ENCODE measurements at regions not wholly inside any gene's neighbourhood (a gene's known extent, or its start where the extent isn't known, plus 50 kb on each side); places are given as distances from the start of the nearest gene placed in this dataset.

DNA sequence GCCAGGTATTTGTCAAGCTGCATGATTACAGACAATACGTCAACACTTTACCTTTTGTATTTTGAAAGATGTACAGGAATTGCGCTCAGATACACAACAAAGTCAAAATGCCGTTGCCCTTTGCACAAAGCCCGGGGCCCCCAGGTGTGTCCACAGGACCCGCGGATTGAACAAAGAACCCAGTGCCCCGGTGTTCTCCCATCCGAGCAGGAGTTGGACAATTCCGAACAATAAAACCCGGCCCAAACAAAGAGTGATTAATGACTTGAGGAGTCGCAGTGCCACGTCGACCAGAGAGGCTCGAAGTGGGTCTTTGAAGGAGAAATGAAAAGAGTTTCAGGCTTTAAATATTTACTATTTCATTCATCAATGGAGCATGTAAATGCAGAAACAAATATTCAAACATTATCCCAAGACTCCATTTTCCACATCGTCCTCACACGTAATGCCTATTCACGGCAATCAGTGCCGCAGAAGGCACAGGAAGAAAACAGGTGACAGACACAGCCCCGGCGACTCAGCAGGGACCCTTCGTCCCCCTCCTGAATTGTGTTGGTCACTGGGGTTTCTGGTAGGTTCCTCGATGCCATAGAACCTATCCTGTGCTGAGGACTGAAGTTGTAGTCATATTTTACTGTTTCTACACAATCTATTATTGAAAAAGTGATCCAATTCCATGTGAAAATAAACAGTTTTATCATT is 70.9 kb upstream of the MGMT start:
- no peak for DNase-seq
- TF ChIP-seq, protein P1, sequence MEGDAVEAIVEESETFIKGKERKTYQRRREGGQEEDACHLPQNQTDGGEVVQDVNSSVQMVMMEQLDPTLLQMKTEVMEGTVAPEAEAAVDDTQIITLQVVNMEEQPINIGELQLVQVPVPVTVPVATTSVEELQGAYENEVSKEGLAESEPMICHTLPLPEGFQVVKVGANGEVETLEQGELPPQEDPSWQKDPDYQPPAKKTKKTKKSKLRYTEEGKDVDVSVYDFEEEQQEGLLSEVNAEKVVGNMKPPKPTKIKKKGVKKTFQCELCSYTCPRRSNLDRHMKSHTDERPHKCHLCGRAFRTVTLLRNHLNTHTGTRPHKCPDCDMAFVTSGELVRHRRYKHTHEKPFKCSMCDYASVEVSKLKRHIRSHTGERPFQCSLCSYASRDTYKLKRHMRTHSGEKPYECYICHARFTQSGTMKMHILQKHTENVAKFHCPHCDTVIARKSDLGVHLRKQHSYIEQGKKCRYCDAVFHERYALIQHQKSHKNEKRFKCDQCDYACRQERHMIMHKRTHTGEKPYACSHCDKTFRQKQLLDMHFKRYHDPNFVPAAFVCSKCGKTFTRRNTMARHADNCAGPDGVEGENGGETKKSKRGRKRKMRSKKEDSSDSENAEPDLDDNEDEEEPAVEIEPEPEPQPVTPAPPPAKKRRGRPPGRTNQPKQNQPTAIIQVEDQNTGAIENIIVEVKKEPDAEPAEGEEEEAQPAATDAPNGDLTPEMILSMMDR (IDR thresholded peaks at IDR 0.05; ENCODE audit: partially characterized antibody, unreplicated experiment): no peak
- Mint-ChIP-seq H3K4me3 (ENCODE audit: unreplicated experiment) (no peak overlapping the region), H3K27ac (ENCODE audit: unreplicated experiment) (no peak overlapping the region), H3K36me3 (ENCODE audit: unreplicated experiment) (no peaks in the 10 kb centered on the region), H3K27me3 (ENCODE audit: unreplicated experiment) (no peaks in the 10 kb centered on the region), H3K9me3 (ENCODE audit: unreplicated experiment) (no peaks in the 10 kb centered on the region), H3K4me1 (ENCODE audit: low read depth, unreplicated experiment) (no peaks in the 10 kb centered on the region)

DNA sequence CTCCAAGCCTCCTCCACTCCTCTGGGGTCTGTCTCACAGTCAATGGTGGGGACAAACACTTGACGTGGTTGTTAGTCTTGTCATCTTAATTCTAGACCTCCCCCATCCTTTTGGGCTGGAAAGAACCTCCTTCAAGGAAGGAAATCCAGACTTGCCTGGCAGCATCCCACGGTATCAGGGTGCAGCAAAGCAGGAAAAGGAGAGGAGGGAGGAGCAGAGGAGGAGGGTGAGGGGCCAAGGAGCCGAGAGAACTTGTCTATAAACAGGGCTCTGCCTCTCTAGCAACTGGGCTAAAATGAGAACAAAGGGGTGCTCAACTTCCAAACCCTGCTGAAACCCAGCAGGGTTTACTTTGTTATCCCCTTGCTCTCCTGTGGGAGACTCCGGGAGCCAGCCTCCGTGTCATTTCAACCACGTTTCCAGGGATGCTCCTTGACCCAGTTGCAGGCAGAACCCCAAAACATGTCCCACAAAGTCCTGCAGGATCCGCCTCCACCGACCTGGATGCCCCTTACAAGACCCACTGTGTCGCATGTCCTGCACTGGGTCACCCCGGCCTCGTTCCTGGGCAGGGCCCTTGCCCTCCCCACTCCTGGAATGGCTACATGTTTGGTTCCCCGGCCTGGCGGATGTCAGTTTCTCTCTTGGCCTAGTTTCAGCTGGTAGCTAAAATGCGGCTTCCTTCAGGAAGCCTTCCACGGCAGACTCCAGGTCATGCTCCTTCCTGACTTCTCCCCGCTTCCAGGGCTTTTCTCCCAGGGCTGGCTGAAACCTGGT is 69.7 kb upstream of the MGMT start:
- peaks cover 2% of the 10 kb centered on the region for H3K27me3 Mint-ChIP-seq (ENCODE audit: unreplicated experiment)
- no peaks in the 10 kb centered on the region for H3K36me3 Mint-ChIP-seq (ENCODE audit: unreplicated experiment)
- no peak for DNase-seq
- no peak overlapping the region for H3K4me3 Mint-ChIP-seq (ENCODE audit: unreplicated experiment)
- H3K4me1 Mint-ChIP-seq (ENCODE audit: low read depth, unreplicated experiment): no peaks in the 10 kb centered on the region
- no peaks in the 10 kb centered on the region for H3K9me3 Mint-ChIP-seq (ENCODE audit: unreplicated experiment)
- TF ChIP-seq, protein P1 (IDR thresholded peaks at IDR 0.05; ENCODE audit: partially characterized antibody, unreplicated experiment): no peak
- H3K27ac Mint-ChIP-seq (ENCODE audit: unreplicated experiment): no peak overlapping the region

DNA sequence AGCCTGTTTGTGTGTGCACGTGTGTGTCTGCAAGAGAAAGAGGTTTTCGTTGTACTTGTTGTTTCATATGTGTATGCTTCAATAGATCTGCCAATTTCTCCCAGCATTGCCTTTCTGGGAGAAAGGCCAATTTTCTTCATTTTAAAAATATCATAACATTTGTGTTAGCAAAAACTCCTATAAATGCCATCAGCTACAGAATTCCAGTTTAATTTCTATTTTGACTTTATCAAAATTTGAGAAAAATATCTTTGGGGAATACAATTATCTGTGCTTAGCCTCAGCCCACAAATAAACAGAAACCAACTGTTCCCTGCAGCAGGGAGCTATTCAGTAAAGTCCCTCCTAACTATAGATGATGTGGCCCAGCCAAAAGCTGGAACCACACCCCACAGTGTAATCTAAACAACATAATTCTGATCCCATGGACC is 68.3 kb upstream of the MGMT start:
- Mint-ChIP-seq H3K27me3 (ENCODE audit: unreplicated experiment) (peaks cover 2% of the 10 kb centered on the region), H3K4me3 (ENCODE audit: unreplicated experiment) (no peak overlapping the region), H3K4me1 (ENCODE audit: low read depth, unreplicated experiment) (no peaks in the 10 kb centered on the region), H3K36me3 (ENCODE audit: unreplicated experiment) (no peaks in the 10 kb centered on the region), H3K27ac (ENCODE audit: unreplicated experiment) (no peak overlapping the region), H3K9me3 (ENCODE audit: unreplicated experiment) (no peaks in the 10 kb centered on the region)
- TF ChIP-seq, protein P1 (IDR thresholded peaks at IDR 0.05; ENCODE audit: partially characterized antibody, unreplicated experiment): no peak
- no peak for DNase-seq

DNA sequence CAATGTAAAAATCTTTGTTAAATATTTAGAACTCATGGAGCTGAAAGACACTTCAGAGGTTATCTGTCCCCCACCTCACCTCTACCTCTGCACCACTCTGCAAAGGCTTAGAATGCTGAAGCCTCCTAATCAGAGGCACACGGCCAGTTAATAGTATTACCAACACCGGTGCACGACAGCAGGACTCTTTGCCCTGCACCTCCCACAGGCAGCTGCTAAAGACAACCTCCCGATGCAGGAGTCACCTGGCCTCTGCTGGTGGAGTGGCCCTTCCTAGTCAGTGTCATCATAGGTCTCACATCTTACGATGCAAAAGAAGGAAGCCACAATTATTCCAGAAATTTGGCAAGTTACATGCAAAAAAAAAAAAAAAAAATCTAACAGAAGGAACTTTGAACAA is 66.6 kb upstream of the MGMT start:
- DNase-seq: no peak

More for the DNA sequence above, 66.6 kb upstream of the MGMT start:
- Mint-ChIP-seq H3K4me3 (ENCODE audit: unreplicated experiment) (no peak overlapping the region), H3K36me3 (ENCODE audit: unreplicated experiment) (no peaks in the 10 kb centered on the region), H3K27me3 (ENCODE audit: unreplicated experiment) (peaks cover 2% of the 10 kb centered on the region), H3K4me1 (ENCODE audit: low read depth, unreplicated experiment) (no peaks in the 10 kb centered on the region), H3K9me3 (ENCODE audit: unreplicated experiment) (no peaks in the 10 kb centered on the region), H3K27ac (ENCODE audit: unreplicated experiment) (no peak overlapping the region)
- TF ChIP-seq, protein P1 (IDR thresholded peaks at IDR 0.05; ENCODE audit: partially characterized antibody, unreplicated experiment): no peak
